ENCODE measurements at regions not wholly inside any gene's neighbourhood (a gene's known extent, or its start where the extent isn't known, plus 50 kb on each side); places are given as distances from the start of the nearest gene placed in this dataset.

GRCh38 chr2:107436281-107436680 is 390.4 kb upstream of the RGPD4 start:
- no peak for DNase-seq
- Histone ChIP-seq H3K4me1 (no peaks in the 10 kb centered on the region), H3K9me3 (no peaks in the 10 kb centered on the region), H3K36me3 (no peaks in the 10 kb centered on the region), H3K4me3 (no peak overlapping the region), H3K27ac (no peak overlapping the region), H3K27me3 (no peaks in the 10 kb centered on the region)
- TF ChIP-seq POLR2A (IDR thresholded peaks at IDR 0.05) (no peak), CTCF (IDR thresholded peaks at IDR 0.05) (no peak)

GRCh38 chr2:107437265-107437664 is 389.4 kb upstream of the RGPD4 start:
- no peak for TF ChIP-seq CTCF (IDR thresholded peaks at IDR 0.05)
- TF ChIP-seq POLR2A (IDR thresholded peaks at IDR 0.05) = no peak
- no peaks in the 10 kb centered on the region for H3K4me1 ChIP-seq

GRCh38 chr2:107437807-107438206 is 388.9 kb upstream of the RGPD4 start:
- H3K9me3 ChIP-seq = no peaks in the 10 kb centered on the region
- H3K27me3 ChIP-seq = no peaks in the 10 kb centered on the region
- no peak overlapping the region for H3K27ac ChIP-seq
- DNase-seq = no peak
- no peaks in the 10 kb centered on the region for H3K4me1 ChIP-seq
- no peak overlapping the region for H3K4me3 ChIP-seq
- H3K36me3 ChIP-seq = no peaks in the 10 kb centered on the region
- TF ChIP-seq POLR2A (IDR thresholded peaks at IDR 0.05) = no peak
- TF ChIP-seq CTCF (IDR thresholded peaks at IDR 0.05) = no peak

More at GRCh38 chr2:107437265-107437664, 389.4 kb upstream of the RGPD4 start:
- Histone ChIP-seq H3K9me3 (no peaks in the 10 kb centered on the region), H3K36me3 (no peaks in the 10 kb centered on the region), H3K27me3 (no peaks in the 10 kb centered on the region), H3K4me3 (no peak overlapping the region), H3K27ac (no peak overlapping the region)
- DNase-seq = no peak

- H3K4me1 ChIP-seq = no peaks in the 10 kb centered on the region
- H3K9me3 ChIP-seq = no peaks in the 10 kb centered on the region
- H3K36me3 ChIP-seq = no peaks in the 10 kb centered on the region
- no peaks in the 10 kb centered on the region for H3K27me3 ChIP-seq
- no peak for DNase-seq
- H3K4me3 ChIP-seq = no peak overlapping the region
- no peak overlapping the region for H3K27ac ChIP-seq
- TF ChIP-seq POLR2A (IDR thresholded peaks at IDR 0.05) = no peak
These were observed 378.5 kb upstream of the RGPD4 start for GRCh38 chr2:107448160-107448559.

GRCh38 chr2:107461301-107461700 is 365.4 kb upstream of the RGPD4 start:
- no peaks in the 10 kb centered on the region for H3K36me3 ChIP-seq
- H3K4me3 ChIP-seq = no peak overlapping the region
- no peaks in the 10 kb centered on the region for H3K4me1 ChIP-seq
- H3K27ac ChIP-seq = no peak overlapping the region
- H3K27me3 ChIP-seq = no peaks in the 10 kb centered on the region
- no peak for DNase-seq
- no peaks in the 10 kb centered on the region for H3K9me3 ChIP-seq
- no peak for TF ChIP-seq CTCF (IDR thresholded peaks at IDR 0.05)
- no peak for TF ChIP-seq POLR2A (IDR thresholded peaks at IDR 0.05)

GRCh38 chr2:107462181-107462580 is 364.5 kb upstream of the RGPD4 start:
- no peaks in the 10 kb centered on the region for H3K27me3 ChIP-seq
- no peaks in the 10 kb centered on the region for H3K9me3 ChIP-seq
- no peak for DNase-seq
- no peak overlapping the region for H3K27ac ChIP-seq
- H3K4me1 ChIP-seq = no peaks in the 10 kb centered on the region
- H3K36me3 ChIP-seq = no peaks in the 10 kb centered on the region
- no peak overlapping the region for H3K4me3 ChIP-seq
- TF ChIP-seq POLR2A (IDR thresholded peaks at IDR 0.05) (no peak), CTCF (IDR thresholded peaks at IDR 0.05) (no peak)
